OCI-LY7 (cell line): ENCODE measurements at regions not wholly inside any gene's neighbourhood (a gene's known extent, or its start where the extent isn't known, plus 50 kb on each side); places are given as distances from the start of the nearest gene placed in this dataset.

Experiments
- BruUV-seq: library from RNA; stranded (reverse); fragments of 400-500 nt; replicated peaks from 2 replicates; lab custom pipeline; 2021; lab: Mats Ljungman, UMichigan
- CTCF ChIA-PET: fragments of 300-600 bp; sonication (Branson Sonifier 250); formaldehyde crosslinking; loops from one replicate; lab custom pipeline; 2022; ENCODE audit warnings: antibody characterized with exemption; ENCODE audit not compliant: unreplicated experiment; lab: Charles Lee
- POLR2A ChIA-PET: fragments of 300-600 bp; sonication (Branson Sonifier 250); formaldehyde crosslinking; loops from one replicate; lab custom pipeline; 2022; ENCODE audit warnings: antibody characterized with exemption; lab: Charles Lee
- DNase-seq: peaks from one replicate; pipeline ENCODE4 v3.0.0-alpha.2; 2015; ENCODE audit warnings: low spot score
- H2AFZ ChIP-seq: fragments of 200-600 bp; sonication (generic), shearing (Covaris generic); 2 replicates; pipeline ENCODE4 v1.6.1; 2014; ENCODE audit warnings: mild to moderate bottlenecking, antibody characterized with exemption, low read length, moderate library complexity
- H3K27ac ChIP-seq: fragments of 200-600 bp; sonication (generic); 2 replicates; pipeline ENCODE4 v1.5.1; 2014; ENCODE audit warnings: mixed run types, low read depth, mild to moderate bottlenecking, moderate library complexity, low read length, inconsistent platforms; ENCODE audit not compliant: poor library complexity, severe bottlenecking
- H3K36me3 ChIP-seq: fragments of 200-600 bp; sonication (generic); 2 replicates; pipeline ENCODE4 v1.6.1; 2014; ENCODE audit warnings: mild to moderate bottlenecking, antibody characterized with exemption, low read length, moderate library complexity, mixed read lengths; ENCODE audit not compliant: insufficient read depth
- H3K4me1 ChIP-seq: fragments of 200-600 bp; sonication (generic); 2 replicates; pipeline ENCODE4 v1.5.1; 2014; ENCODE audit warnings: mild to moderate bottlenecking, low read length; ENCODE audit not compliant: insufficient read depth, poor library complexity, severe bottlenecking
- H3K4me2 ChIP-seq: fragments of 200-600 bp; sonication (generic); 2 replicates; pipeline ENCODE4 v1.6.1; 2014; ENCODE audit warnings: mild to moderate bottlenecking, low read length
- H3K4me3 ChIP-seq: fragments of 200-600 bp; sonication (generic); 2 replicates; pipeline ENCODE4 v1.5.1; 2014; ENCODE audit warnings: mild to moderate bottlenecking, low read depth, low read length; ENCODE audit not compliant: poor library complexity, severe bottlenecking
- H3K79me2 ChIP-seq: fragments of 200-600 bp; sonication (generic); 2 replicates; pipeline ENCODE4 v1.6.1; 2016; ENCODE audit warnings: low read depth, mild to moderate bottlenecking, low read length, moderate library complexity, mixed read lengths; ENCODE audit not compliant: insufficient read depth
- H3K9me2 ChIP-seq: fragments of 200-600 bp; sonication (generic); 2 replicates; pipeline ENCODE4 v1.6.1; 2016; ENCODE audit warnings: mild to moderate bottlenecking, low read length, mixed read lengths; ENCODE audit not compliant: insufficient read depth
- H3K9me3 ChIP-seq: fragments of 200-600 bp; sonication (generic); 2 replicates; pipeline ENCODE4 v1.6.1; 2014; ENCODE audit warnings: mild to moderate bottlenecking, mixed run types, low read length, mixed read lengths
- H4K20me1 ChIP-seq: fragments of 200-600 bp; sonication (generic); 2 replicates; pipeline ENCODE4 v1.6.1; 2014; ENCODE audit warnings: mild to moderate bottlenecking, antibody characterized with exemption, low read length, moderate library complexity, mixed read lengths; ENCODE audit not compliant: insufficient read depth
- CTCF ChIP-seq: fragments of 200-600 bp; sonication (generic); conservative IDR thresholded peaks from 2 replicates; pipeline ENCODE4 v1.5.1; 2014; ENCODE audit warnings: mild to moderate bottlenecking, antibody characterized with exemption, low read length, moderate library complexity, mixed read lengths
- EZH2phosphoT487 ChIP-seq: fragments of 200-600 bp; sonication (generic); IDR thresholded peaks from 2 replicates; pipeline ENCODE4 v1.6.1; 2018; ENCODE audit warnings: low read depth, borderline replicate concordance, mild to moderate bottlenecking, mixed run types, antibody characterized with exemption, low read length, moderate library complexity, mixed read lengths
- intact Hi-C: fragments of 100-400 bp; cut with micrococcal nuclease; formaldehyde crosslinking; loops from one replicate; pipeline ENCODE4 v1.10.0; 2022; ENCODE audit not compliant: unreplicated experiment

GRCh38 chr1:29774355-29774754 lies 538.0 kb downstream of the PTPRU start:
- Histone ChIP-seq H3K4me1 (no peaks in the 10 kb centered on the region), H3K79me2 (no peaks in the 10 kb centered on the region), H3K4me2 (no peak overlapping the region), H4K20me1 (no peaks in the 10 kb centered on the region), H2AFZ (no peak overlapping the region), H3K4me3 (no peak overlapping the region), H3K27ac (no peak overlapping the region), H3K9me3 (no peaks in the 10 kb centered on the region), H3K36me3 (no peaks in the 10 kb centered on the region), H3K9me2 (no peaks in the 10 kb centered on the region)
- BruUV-seq = no TSS peak
- intact Hi-C loops = no loop called here
- TF ChIP-seq CTCF = no peak
- TF ChIP-seq EZH2phosphoT487 = no peak
- ChIA-PET CTCF (no interaction called here), POLR2A (no interaction called here)
- no peak for DNase-seq

DNA sequence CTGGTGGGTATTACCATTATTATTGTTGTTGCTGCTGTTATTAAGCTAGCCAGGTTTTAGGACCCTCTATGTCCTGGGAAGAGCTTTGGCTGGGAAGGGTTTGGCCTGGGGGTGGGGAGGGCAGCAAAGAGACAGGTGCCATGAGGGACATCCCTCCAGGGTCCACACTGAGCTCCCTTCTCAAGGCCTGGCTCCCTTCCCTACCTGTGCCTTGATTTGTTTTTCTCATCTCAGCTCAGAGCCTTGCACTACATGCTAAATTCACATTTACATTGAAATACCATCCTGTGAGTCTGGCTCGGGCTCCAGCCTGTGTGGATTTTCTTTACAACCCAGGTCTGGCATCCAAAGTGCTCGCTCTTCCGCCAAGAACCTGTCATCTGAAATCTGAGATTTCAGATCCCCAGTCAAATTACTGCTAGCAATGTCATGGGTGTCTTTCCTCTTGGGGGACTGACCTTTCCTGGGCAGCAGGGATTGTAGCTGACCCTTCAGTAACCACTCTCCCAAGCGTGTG lies 536.3 kb downstream of the PTPRU start:
- intact Hi-C loops = no loop called here
- CTCF ChIA-PET = no interaction called here

More for the DNA sequence above, 536.3 kb downstream of the PTPRU start:
- TF ChIP-seq EZH2phosphoT487 (no peak), CTCF (no peak)
- Histone ChIP-seq H3K27ac (no peak overlapping the region), H3K4me2 (no peak overlapping the region), H3K4me1 (no peaks in the 10 kb centered on the region), H3K9me2 (no peaks in the 10 kb centered on the region), H3K9me3 (no peaks in the 10 kb centered on the region), H3K36me3 (no peaks in the 10 kb centered on the region), H3K4me3 (no peak overlapping the region), H4K20me1 (no peaks in the 10 kb centered on the region), H3K79me2 (no peaks in the 10 kb centered on the region), H2AFZ (no peak overlapping the region)
- no peak for DNase-seq
- POLR2A ChIA-PET = no interaction called here
- BruUV-seq = no TSS peak
